AG10803 (cell line): ENCODE measurements at regions not wholly inside any gene's neighbourhood (a gene's known extent, or its start where the extent isn't known, plus 50 kb on each side); places are given as distances from the start of the nearest gene placed in this dataset.
"Not testable (repeated sequence)": the region's sequence is repeated elsewhere in the genome, so short reads cannot be mapped to it uniquely, and the experiment has no call there.

Experiments used
- DNase-seq: peaks from one replicate; pipeline ENCODE4 v3.0.0; 2010; ENCODE audit warnings: low read depth
- H3K4me3 ChIP-seq: 2 replicates; pipeline ENCODE4 v1.5.1; 2011; ENCODE audit warnings: mild to moderate bottlenecking, low read length, control low read depth
- TF ChIP-seq, protein P1 (sequence below): conservative IDR thresholded peaks from 2 replicates; pipeline ENCODE4 v1.5.1; 2011; ENCODE audit warnings: mild to moderate bottlenecking, low read length, control low read depth, inconsistent platforms

DNA sequence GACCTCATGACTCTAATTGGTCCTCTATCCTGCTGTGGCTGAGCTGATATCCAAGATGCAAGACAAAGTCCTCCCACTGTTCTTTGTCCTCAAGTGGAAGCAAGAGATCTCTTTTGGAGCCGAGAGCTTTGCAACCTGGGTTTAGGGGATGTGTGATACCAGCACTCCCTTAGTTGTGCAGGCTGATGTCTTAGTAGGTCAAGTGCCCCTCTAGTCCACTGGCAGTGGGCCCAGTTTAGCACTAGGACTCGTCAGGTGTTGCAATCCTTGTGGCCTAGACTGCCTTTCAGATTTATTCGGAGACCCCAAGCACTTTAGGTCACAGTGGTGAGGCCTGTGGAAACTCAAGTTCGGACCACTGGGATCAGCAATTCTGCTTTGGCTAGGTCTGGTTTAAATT lies 64.0 kb downstream of the GPRASP3 start:
- no peak overlapping the region for H3K4me3 ChIP-seq
- TF ChIP-seq, protein P1, sequence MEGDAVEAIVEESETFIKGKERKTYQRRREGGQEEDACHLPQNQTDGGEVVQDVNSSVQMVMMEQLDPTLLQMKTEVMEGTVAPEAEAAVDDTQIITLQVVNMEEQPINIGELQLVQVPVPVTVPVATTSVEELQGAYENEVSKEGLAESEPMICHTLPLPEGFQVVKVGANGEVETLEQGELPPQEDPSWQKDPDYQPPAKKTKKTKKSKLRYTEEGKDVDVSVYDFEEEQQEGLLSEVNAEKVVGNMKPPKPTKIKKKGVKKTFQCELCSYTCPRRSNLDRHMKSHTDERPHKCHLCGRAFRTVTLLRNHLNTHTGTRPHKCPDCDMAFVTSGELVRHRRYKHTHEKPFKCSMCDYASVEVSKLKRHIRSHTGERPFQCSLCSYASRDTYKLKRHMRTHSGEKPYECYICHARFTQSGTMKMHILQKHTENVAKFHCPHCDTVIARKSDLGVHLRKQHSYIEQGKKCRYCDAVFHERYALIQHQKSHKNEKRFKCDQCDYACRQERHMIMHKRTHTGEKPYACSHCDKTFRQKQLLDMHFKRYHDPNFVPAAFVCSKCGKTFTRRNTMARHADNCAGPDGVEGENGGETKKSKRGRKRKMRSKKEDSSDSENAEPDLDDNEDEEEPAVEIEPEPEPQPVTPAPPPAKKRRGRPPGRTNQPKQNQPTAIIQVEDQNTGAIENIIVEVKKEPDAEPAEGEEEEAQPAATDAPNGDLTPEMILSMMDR: no peak
- DNase-seq: no peak

DNA sequence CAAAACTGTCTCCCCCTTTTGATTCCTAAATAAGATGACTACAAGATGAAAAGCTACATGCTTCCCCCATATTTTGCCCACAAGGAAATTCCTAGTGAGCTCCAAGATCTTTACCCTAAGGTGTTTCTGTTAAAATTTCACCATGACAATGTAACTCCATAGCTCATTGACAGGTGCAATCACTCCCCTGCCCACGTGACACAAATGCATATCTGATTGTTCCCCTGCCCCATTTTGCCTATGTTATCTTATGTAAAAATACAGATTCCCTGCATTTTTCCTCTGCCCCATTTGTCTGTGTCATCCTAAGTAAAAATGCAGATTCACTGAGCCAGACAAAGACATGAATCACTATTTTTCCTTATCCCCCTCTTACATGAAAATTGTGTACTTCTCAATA lies 66.7 kb downstream of the GPRASP3 start:
- TF ChIP-seq, protein P1: no peak
- H3K4me3 ChIP-seq: no peak overlapping the region
- DNase-seq: no peak

DNA sequence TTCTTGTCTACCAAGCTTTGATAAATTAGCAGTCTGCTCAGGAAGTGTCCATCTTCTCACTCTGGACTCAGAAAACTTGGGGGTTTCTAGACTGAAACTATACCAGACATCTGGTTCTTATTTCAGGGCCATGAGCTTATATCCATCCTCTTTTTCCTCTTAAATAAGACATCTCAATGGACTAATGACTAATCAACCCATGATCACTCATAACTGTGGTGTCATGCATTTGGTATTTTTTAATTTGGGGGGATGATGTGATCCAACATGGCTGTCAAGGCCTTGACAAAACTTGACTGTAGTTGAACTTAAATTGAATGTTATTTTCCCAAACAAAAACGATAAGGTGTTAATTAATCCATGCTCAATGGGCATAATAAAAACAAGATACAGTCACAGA lies 87.8 kb downstream of the GPRASP3 start:
- DNase-seq: peak; percentile 32
- TF ChIP-seq, protein P1: no peak

DNA sequence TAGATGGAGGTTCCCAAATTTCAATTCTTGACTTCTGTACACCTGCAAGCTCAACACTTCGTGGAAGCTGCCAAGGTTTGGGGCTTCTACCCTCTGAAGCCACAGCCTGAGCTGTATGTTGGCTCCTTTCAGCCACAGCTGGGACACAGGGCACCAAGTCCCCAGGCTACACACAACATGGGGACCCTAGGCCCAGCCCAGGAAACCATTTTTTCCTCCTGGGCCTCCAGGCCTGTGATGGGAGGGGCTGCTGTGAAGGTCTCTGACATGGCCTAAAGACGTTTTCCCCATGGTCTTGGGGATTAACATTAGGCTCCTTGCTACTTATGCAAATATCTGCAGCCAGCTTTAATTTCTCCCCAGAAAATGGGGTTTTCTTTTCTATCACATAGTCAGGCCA lies 97.7 kb downstream of the GPRASP3 start:
- H3K4me3 ChIP-seq, DNase-seq: not testable (repeated sequence)

More for the DNA sequence above, 87.8 kb downstream of the GPRASP3 start:
- no peak overlapping the region for H3K4me3 ChIP-seq

DNA sequence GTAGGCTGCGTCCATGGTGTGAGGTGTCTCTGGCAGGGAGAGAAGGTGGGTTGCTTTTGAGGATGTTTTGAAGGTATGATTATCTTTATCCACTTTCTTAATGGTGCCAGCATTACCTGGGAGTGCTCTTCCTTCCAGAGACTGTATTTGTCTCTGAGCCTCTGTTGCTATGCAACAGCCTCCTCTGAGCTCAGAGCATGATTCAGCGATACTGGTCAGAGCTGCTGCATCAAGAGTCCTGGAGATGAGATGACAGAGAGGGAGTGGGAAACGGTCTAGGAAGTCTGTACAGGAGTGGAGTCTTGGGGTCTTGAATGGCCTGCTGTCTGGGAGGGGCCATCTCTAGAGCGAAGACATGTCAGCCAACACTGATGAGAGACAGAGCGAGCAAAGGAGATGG lies 104.4 kb upstream of the RAB40AL start:
- peak; percentile 70 for DNase-seq
- no peak overlapping the region for H3K4me3 ChIP-seq
- TF ChIP-seq, protein P1: no peak

DNA sequence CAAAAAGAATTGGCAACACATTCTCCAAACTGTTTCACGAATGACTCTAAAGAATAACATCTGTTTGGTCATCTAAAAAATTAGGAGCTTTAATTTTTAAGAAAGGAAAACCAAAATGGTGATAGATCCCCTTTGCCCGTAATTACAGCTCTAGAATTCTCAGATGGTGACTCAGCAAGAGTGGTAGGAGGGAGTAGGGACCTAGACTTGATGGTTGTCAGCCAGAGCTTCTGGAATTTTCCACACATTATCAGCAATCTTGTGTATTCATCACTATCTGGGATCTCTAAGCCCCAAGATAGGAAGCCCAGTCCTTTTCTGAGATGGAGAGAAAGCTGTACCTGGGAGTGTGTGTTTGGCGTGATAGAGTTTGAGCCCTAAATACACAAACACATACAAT lies 103.9 kb upstream of the RAB40AL start:
- TF ChIP-seq, protein P1: no peak
- no peak overlapping the region for H3K4me3 ChIP-seq
- peak; percentile 36 for DNase-seq

DNA sequence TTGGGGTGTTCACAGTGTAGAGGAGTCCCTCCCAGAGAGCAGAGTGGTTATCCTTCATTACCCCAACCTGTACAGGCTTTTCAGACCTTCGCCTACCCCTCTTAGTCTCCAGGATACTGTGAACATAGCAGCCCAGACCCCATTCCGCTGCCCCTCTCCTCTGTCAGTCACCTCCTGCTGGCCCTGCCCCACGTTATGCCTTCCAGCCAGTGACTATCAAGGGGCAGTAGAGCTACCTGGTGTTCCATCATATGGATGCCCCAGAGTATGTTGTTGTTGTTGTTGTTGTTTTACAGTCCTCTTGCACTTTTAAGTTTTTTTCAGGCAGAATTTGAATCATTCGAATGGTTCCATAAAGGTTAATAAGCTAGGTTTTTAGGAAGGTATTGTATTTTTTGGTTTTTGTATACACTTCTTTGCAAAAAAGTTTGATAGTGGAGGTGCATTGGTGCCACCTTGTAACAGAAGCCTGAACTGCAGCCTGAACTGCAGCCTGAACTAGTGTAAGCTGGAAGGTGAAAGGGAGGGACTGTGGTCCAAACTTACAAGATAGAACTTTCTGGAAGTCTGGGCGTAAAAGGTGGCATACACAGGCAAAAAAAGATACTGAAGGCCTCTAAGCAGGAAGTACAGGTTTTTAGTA lies 101.4 kb upstream of the RAB40AL start:
- TF ChIP-seq, protein P1: peak; percentile 67
- no peak overlapping the region for H3K4me3 ChIP-seq
- DNase-seq: peak; percentile 28
